Brain microvascular endothelial cell (primary cell): ENCODE measurements at regions not wholly inside any gene's neighbourhood (a gene's known extent, or its start where the extent isn't known, plus 50 kb on each side); places are given as distances from the start of the nearest gene placed in this dataset.

ENCODE experiments used
- DNase-seq: peaks from one replicate; pipeline ENCODE4 v3.0.0-alpha.2; 2020
- H3K27ac ChIP-seq: fragments of 250-450 bp; sonication (Bioruptor Pico); 2 replicates; pipeline ENCODE4 v1.5.1; 2020; ENCODE audit warnings: mild to moderate bottlenecking, moderate library complexity
- H3K27me3 ChIP-seq: fragments of 250-450 bp; sonication (Bioruptor Pico); replicated peaks from 2 replicates; pipeline ENCODE4 v1.5.1; 2020; ENCODE audit warnings: mild to moderate bottlenecking
- H3K36me3 ChIP-seq: fragments of 250-450 bp; sonication (Bioruptor Pico); replicated peaks from 2 replicates; pipeline ENCODE4 v1.5.1; 2020; ENCODE audit warnings: mild to moderate bottlenecking
- H3K4me3 ChIP-seq: 2 replicates; pipeline ENCODE4 v1.5.1; 2011; ENCODE audit warnings: low read depth, mild to moderate bottlenecking, control low read depth, low read length, moderate library complexity
- in situ Hi-C: cut with HindIII; loops from 2 replicates; pipeline ENCODE4 v1.10.0; 2017; ENCODE audit warnings: low sequenced_read_pairs, low pct_ligation_motif_present
- TF ChIP-seq, protein P1 (sequence below): IDR thresholded peaks from 2 replicates; pipeline ENCODE4 v1.5.1; 2011; ENCODE audit warnings: low read depth, mild to moderate bottlenecking, moderate library complexity, low read length, control low read depth, inconsistent platforms; ENCODE audit errors: missing control alignments

DNA sequence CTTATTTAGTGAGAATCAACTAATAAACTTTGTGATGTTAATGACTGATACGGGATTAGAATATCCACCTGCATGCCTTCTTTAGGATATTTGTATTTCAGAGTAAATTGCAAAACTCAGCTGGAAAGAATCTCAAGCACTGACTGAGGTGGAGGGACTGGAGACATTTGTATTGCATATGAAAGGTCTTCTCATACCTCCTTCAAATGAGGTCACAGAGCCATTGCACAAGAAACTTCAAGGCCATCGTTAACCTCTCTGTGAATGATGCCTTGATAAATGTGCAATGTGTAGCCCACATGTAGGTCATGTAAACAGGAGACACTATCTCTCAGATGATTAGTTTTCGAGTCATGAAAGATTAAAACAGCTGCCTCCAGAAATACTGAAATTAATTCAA lies 531.7 kb upstream of the PLXNA2 start:
- in situ Hi-C loops, result no loop called here
- Histone ChIP-seq H3K27ac (no peak overlapping the region), H3K27me3 (no peaks in the 10 kb centered on the region), H3K4me3 (no peak overlapping the region), H3K36me3 (no peaks in the 10 kb centered on the region)
- no peak for DNase-seq
- TF ChIP-seq, protein P1, sequence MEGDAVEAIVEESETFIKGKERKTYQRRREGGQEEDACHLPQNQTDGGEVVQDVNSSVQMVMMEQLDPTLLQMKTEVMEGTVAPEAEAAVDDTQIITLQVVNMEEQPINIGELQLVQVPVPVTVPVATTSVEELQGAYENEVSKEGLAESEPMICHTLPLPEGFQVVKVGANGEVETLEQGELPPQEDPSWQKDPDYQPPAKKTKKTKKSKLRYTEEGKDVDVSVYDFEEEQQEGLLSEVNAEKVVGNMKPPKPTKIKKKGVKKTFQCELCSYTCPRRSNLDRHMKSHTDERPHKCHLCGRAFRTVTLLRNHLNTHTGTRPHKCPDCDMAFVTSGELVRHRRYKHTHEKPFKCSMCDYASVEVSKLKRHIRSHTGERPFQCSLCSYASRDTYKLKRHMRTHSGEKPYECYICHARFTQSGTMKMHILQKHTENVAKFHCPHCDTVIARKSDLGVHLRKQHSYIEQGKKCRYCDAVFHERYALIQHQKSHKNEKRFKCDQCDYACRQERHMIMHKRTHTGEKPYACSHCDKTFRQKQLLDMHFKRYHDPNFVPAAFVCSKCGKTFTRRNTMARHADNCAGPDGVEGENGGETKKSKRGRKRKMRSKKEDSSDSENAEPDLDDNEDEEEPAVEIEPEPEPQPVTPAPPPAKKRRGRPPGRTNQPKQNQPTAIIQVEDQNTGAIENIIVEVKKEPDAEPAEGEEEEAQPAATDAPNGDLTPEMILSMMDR, result no peak

DNA sequence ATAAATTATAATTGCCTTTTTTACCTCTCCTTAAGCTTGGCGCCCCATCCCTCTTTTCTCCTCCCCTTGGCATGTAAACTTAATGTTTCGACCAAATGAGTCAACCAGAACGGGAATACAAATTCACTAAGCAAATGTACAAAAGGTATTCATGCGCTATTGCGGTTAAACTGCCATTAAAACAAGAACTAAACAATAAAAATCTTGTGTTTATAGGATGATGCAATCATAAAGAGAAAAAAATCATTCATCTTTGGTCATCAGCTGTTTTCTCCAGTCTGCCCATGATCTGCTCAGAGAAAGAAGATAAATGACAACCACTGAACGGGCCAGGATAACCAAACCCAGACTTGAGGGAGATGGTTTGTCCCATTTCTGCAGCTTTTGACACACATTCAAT lies 534.2 kb upstream of the PLXNA2 start:
- Histone ChIP-seq H3K36me3 (no peaks in the 10 kb centered on the region), H3K27ac (no peak overlapping the region), H3K4me3 (no peak overlapping the region), H3K27me3 (no peaks in the 10 kb centered on the region)
- TF ChIP-seq, protein P1, result no peak
- no peak for DNase-seq
- in situ Hi-C loops, result no loop called here

DNA sequence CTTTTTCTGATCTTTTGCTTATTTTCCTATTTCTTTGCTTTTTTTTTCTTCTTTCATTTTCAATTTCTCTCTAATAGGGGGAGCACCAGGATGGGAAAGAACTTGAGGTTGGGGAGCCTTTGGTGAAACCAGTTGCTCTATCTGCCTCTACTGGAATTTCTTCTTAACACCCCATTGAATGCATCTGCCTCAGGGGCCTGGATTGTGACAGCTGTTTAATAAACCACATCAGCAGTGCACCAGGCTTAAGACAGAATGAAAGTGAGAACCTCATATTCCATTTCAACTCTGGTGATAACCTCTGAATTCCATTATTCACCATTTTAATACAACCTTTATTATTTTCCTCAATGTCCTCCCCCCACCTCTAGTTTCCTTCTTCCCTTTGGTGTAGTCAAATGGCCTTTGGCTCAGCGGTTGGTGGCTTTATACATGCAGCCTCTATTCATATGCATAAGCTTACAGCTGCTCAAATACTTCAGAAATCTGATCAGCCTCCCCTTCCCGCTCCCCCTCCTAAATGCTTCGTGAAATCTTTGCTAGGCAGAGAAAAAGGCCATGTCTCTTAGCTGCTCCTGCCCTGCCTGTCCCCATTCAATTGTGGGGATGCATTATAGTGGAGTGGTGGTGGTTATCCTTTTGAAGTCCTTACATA lies 537.3 kb upstream of the PLXNA2 start:
- no peak for DNase-seq
- Histone ChIP-seq H3K27ac (no peak overlapping the region), H3K27me3 (no peaks in the 10 kb centered on the region), H3K4me3 (no peak overlapping the region), H3K36me3 (no peaks in the 10 kb centered on the region)
- in situ Hi-C loops, result no loop called here
- TF ChIP-seq, protein P1, result no peak

DNA sequence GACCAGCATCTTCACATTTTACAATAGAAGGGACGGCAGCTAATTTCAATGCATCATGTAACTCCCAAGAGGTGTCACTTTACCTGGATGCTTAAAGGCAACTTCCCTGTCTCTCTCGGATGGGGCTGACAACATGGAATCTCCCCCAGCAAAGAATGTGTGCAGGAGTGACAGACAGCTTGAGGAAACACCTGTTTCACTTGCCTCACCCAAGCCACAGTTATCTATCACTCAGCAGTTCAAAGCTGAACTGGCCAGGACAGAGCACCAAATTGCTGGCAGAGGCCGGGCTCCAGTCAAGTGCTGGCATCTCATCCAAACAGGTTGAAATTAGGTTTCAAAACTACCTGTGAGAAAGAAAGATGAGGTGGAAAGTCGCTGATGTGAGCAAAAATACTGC lies 538.0 kb upstream of the PLXNA2 start:
- H3K27me3 ChIP-seq, result no peaks in the 10 kb centered on the region
- no peak overlapping the region for H3K4me3 ChIP-seq
- no peak for DNase-seq
- H3K27ac ChIP-seq, result no peak overlapping the region
- H3K36me3 ChIP-seq, result no peaks in the 10 kb centered on the region
- TF ChIP-seq, protein P1, result no peak
- in situ Hi-C loops, result no loop called here

DNA sequence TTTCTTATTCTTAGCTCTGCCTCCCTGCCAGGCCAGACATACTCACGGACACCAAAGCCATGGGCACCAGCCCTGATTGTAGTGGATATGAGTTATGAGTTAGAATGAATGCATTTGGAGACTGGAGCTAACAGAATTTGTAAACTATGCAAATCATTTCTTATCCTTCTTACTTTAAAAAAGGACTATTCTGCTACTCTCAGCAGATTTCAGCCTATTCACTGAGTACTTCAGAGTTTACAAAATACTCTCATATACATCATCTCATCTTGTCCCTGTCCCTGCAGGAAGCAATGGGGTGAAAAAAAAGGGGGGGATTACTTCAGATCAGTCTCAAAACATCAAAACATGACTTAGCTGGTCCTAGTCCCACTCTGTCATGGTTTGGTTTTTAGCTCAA lies 541.4 kb upstream of the PLXNA2 start:
- in situ Hi-C loops, result no loop called here
- no peak for DNase-seq
- H3K27ac ChIP-seq, result no peak overlapping the region
- TF ChIP-seq, protein P1, result no peak
- no peaks in the 10 kb centered on the region for H3K36me3 ChIP-seq
- no peaks in the 10 kb centered on the region for H3K27me3 ChIP-seq
- no peak overlapping the region for H3K4me3 ChIP-seq

DNA sequence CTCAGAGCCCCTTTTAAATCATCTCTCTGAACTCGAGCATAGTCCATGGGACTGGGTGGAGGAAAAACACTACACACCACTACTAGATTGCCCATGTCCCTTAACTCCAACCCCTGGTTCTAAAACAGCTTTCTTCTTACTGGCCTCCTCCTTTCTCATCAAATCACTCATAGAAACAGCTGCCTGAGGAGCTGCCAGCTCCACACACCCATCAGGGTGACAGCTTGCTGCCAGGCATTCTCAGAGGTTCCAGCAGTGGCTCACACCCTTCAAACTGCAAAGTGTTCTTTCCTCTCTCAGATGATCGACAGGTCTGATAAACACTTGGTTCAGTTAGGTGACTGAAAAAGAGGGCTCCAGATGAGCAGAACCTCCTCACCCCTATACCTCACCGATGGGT lies 543.0 kb upstream of the PLXNA2 start:
- DNase-seq, result no peak
- in situ Hi-C loops, result no loop called here
- H3K27ac ChIP-seq, result no peak overlapping the region
- no peaks in the 10 kb centered on the region for H3K27me3 ChIP-seq
- no peak overlapping the region for H3K4me3 ChIP-seq
- H3K36me3 ChIP-seq, result no peaks in the 10 kb centered on the region
- TF ChIP-seq, protein P1, result no peak
